Liver (tissue), 3 donors: ENCODE measurements at regions not wholly inside any gene's neighbourhood (a gene's known extent, or its start where the extent isn't known, plus 50 kb on each side); places are given as distances from the start of the nearest gene placed in this dataset.

ENCODE experiments used
- EGR1 ChIP-seq, 2 donors: IDR thresholded peaks; 2 replicates each; pipeline ENCODE4 v1.6.1; 2016 to 2018; ENCODE audit warnings: antibody characterized with exemption in 2 of 2, low read depth in 2 of 2
- GABPA ChIP-seq, 2 donors: IDR thresholded peaks in 1 of 2; conservative IDR thresholded peaks in 1 of 2; 2 replicates each; pipeline ENCODE4 v1.6.1; 2016; ENCODE audit warnings: antibody characterized with exemption in 2 of 2, mild to moderate bottlenecking in 1 of 2, moderate library complexity in 1 of 2
- JUND ChIP-seq, 2 donors: IDR thresholded peaks; 2 replicates each; pipeline ENCODE4 v1.6.1; 2016; ENCODE audit warnings: antibody characterized with exemption in 2 of 2
- MAX ChIP-seq: IDR thresholded peaks from 2 replicates; pipeline ENCODE4 v1.6.1; 2016; ENCODE audit warnings: antibody characterized with exemption
- RAD21 ChIP-seq, 2 donors: IDR thresholded peaks; 2 replicates each; pipeline ENCODE4 v1.6.1; 2016; ENCODE audit warnings: antibody characterized with exemption in 2 of 2, mild to moderate bottlenecking in 2 of 2
- SP1 ChIP-seq: IDR thresholded peaks from 2 replicates; pipeline ENCODE4 v1.6.1; 2018; ENCODE audit warnings: antibody characterized with exemption, mild to moderate bottlenecking
- ZBTB33 ChIP-seq: IDR thresholded peaks from 2 replicates; pipeline ENCODE4 v1.6.1; 2016; ENCODE audit warnings: antibody characterized with exemption
- TF ChIP-seq, protein P1 (sequence below): IDR thresholded peaks from 2 replicates; pipeline ENCODE4 v1.6.1; 2016; ENCODE audit warnings: antibody characterized with exemption, mild to moderate bottlenecking
- TF ChIP-seq, protein P2 (sequence below): fragments of 150-350 bp; IDR thresholded peaks from 2 replicates; pipeline ENCODE4 v1.5.1; 2017; ENCODE audit warnings: improper control_type of control experiment, low read depth, low read length; ENCODE audit not compliant: missing input control
- donor health status: healthy.
- donor health status: healthy.

DNA sequence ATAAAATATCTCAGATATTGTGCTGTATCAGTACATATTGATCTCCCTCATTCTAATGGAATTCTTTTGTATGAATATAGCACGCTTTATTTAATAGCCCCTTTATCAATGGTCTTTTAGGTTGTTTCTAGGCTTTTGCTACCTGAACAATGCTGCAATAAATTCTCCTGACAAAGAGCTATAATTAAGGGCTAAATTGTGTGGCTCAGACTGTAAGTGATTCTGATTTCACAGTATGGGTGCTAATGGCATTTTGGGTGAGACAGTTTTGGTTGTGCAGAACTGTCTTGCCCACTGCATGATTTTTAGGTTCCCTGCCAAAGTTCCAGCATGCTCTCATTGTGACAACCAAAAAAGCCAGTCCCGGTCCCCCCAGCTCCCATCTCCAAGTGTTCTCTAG, 363.2 kb downstream of the REEP3 start:
- TF ChIP-seq, protein P1, sequence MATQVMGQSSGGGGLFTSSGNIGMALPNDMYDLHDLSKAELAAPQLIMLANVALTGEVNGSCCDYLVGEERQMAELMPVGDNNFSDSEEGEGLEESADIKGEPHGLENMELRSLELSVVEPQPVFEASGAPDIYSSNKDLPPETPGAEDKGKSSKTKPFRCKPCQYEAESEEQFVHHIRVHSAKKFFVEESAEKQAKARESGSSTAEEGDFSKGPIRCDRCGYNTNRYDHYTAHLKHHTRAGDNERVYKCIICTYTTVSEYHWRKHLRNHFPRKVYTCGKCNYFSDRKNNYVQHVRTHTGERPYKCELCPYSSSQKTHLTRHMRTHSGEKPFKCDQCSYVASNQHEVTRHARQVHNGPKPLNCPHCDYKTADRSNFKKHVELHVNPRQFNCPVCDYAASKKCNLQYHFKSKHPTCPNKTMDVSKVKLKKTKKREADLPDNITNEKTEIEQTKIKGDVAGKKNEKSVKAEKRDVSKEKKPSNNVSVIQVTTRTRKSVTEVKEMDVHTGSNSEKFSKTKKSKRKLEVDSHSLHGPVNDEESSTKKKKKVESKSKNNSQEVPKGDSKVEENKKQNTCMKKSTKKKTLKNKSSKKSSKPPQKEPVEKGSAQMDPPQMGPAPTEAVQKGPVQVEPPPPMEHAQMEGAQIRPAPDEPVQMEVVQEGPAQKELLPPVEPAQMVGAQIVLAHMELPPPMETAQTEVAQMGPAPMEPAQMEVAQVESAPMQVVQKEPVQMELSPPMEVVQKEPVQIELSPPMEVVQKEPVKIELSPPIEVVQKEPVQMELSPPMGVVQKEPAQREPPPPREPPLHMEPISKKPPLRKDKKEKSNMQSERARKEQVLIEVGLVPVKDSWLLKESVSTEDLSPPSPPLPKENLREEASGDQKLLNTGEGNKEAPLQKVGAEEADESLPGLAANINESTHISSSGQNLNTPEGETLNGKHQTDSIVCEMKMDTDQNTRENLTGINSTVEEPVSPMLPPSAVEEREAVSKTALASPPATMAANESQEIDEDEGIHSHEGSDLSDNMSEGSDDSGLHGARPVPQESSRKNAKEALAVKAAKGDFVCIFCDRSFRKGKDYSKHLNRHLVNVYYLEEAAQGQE: no peak
- TF ChIP-seq, protein P2, sequence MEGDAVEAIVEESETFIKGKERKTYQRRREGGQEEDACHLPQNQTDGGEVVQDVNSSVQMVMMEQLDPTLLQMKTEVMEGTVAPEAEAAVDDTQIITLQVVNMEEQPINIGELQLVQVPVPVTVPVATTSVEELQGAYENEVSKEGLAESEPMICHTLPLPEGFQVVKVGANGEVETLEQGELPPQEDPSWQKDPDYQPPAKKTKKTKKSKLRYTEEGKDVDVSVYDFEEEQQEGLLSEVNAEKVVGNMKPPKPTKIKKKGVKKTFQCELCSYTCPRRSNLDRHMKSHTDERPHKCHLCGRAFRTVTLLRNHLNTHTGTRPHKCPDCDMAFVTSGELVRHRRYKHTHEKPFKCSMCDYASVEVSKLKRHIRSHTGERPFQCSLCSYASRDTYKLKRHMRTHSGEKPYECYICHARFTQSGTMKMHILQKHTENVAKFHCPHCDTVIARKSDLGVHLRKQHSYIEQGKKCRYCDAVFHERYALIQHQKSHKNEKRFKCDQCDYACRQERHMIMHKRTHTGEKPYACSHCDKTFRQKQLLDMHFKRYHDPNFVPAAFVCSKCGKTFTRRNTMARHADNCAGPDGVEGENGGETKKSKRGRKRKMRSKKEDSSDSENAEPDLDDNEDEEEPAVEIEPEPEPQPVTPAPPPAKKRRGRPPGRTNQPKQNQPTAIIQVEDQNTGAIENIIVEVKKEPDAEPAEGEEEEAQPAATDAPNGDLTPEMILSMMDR: no peak
- no peak for TF ChIP-seq SP1
- no peak for TF ChIP-seq MAX
- TF ChIP-seq ZBTB33: no peak
- TF ChIP-seq EGR1 (IDR thresholded peaks at IDR 0.05; ENCODE audit: low read depth in 2 of 2): no peak
- no peak for TF ChIP-seq RAD21 (IDR thresholded peaks at IDR 0.05)
- no peak for TF ChIP-seq JUND (IDR thresholded peaks at IDR 0.05)
- no peak for TF ChIP-seq GABPA (IDR thresholded peaks at IDR 0.05 in 1 of 2, conservative IDR thresholded peaks at IDR 0.05 in 1 of 2)
